HEK293 (cell line): ENCODE measurements at regions not wholly inside any gene's neighbourhood (a gene's known extent, or its start where the extent isn't known, plus 50 kb on each side); places are given as distances from the start of the nearest gene placed in this dataset.

Source experiments
- CTCF ChIA-PET: fragments of 350-600 bp; formaldehyde crosslinking; extraction: SDS; loops from one replicate; lab custom pipeline; 2021; ENCODE audit warnings: antibody characterized with exemption; lab: Yijun Ruan, JAX
- POLR2A ChIA-PET: fragments of 300-600 bp; formaldehyde crosslinking; extraction: SDS; loops from one replicate; lab custom pipeline; 2020; ENCODE audit warnings: antibody characterized with exemption, inconsistent platforms; lab: Yijun Ruan, JAX
- H3K27ac ChIP-seq: fragments of 200-500 bp; sonication (Bioruptor generic); 2 replicates; pipeline ENCODE4 v1.5.1; 2014; ENCODE audit warnings: low read depth, low read length, control low read depth, inconsistent platforms; ENCODE audit errors: extremely low read depth
- H3K36me3 ChIP-seq, 2 experiments: fragments of 200-500 bp in 1 of 2; sonication (Bioruptor generic) in 1 of 2; 1 replicate in 1 of 2; 2 replicates in 1 of 2; pipeline ENCODE4 v1.5.1; 2014 to 2017; ENCODE audit warnings: inconsistent platforms in 2 of 2, low read length in 2 of 2; ENCODE audit not compliant: control insufficient read depth in 2 of 2, insufficient read depth in 1 of 2
- H3K4me1 ChIP-seq: fragments of 200-500 bp; sonication (Bioruptor generic); 2 replicates; pipeline ENCODE4 v1.5.1; 2014; ENCODE audit warnings: mild to moderate bottlenecking, low read length, inconsistent platforms; ENCODE audit not compliant: control insufficient read depth, insufficient read depth
- H3K4me3 ChIP-seq: 2 replicates; pipeline ENCODE4 v1.5.1; 2011; ENCODE audit warnings: low read depth, mild to moderate bottlenecking, control low read depth, low read length, moderate library complexity
- H3K9me3 ChIP-seq: fragments of 200-500 bp; sonication (Bioruptor generic); 2 replicates; pipeline ENCODE4 v1.5.1; 2014; ENCODE audit warnings: low read depth, low read length, inconsistent platforms; ENCODE audit not compliant: control insufficient read depth, insufficient read depth
- FEZF1 ChIP-seq: fragments of 450-650 bp; formaldehyde crosslinking; IDR thresholded peaks from 2 replicates; pipeline ENCODE4 v1.5.1; 2016; ENCODE audit warnings: missing biosample characterization, missing genetic modification characterization
- KLF17 ChIP-seq: fragments of 450-650 bp; formaldehyde crosslinking; IDR thresholded peaks from 2 replicates; pipeline ENCODE4 v1.5.1; 2016; ENCODE audit warnings: missing biosample characterization, missing genetic modification characterization
- PRDM6 ChIP-seq: fragments of 450-650 bp; formaldehyde crosslinking; IDR thresholded peaks from 2 replicates; pipeline ENCODE4 v1.5.1; 2017; ENCODE audit warnings: missing biosample characterization, missing genetic modification characterization
- TRIM28 ChIP-seq: IDR thresholded peaks from 2 replicates; pipeline ENCODE4 v1.6.1; 2011; ENCODE audit warnings: low read length, control low read depth, borderline replicate concordance
- ZBTB49 ChIP-seq: fragments of 450-650 bp; formaldehyde crosslinking; IDR thresholded peaks from 2 replicates; pipeline ENCODE4 v1.5.1; 2016; ENCODE audit warnings: missing biosample characterization, missing genetic modification characterization, low read depth
- ZNF121 ChIP-seq: fragments of 450-650 bp; formaldehyde crosslinking; IDR thresholded peaks from 2 replicates; pipeline ENCODE4 v1.5.1; 2016; ENCODE audit warnings: missing biosample characterization, missing genetic modification characterization
- ZNF155 ChIP-seq: fragments of 450-650 bp; formaldehyde crosslinking; IDR thresholded peaks from 2 replicates; pipeline ENCODE4 v1.5.1; 2016; ENCODE audit warnings: missing biosample characterization, missing genetic modification characterization
- ZNF2 ChIP-seq: fragments of 450-650 bp; formaldehyde crosslinking; IDR thresholded peaks from 2 replicates; pipeline ENCODE4 v1.5.1; 2016; ENCODE audit warnings: missing biosample characterization, missing genetic modification characterization
- ZNF214 ChIP-seq: fragments of 450-650 bp; formaldehyde crosslinking; IDR thresholded peaks from 2 replicates; pipeline ENCODE4 v1.5.1; 2017; ENCODE audit warnings: missing biosample characterization, mild to moderate bottlenecking, missing genetic modification characterization, borderline replicate concordance
- ZNF354C ChIP-seq: fragments of 450-650 bp; formaldehyde crosslinking; IDR thresholded peaks from 2 replicates; pipeline ENCODE4 v1.5.1; 2016; ENCODE audit warnings: missing biosample characterization, missing genetic modification characterization, low read depth, borderline replicate concordance
- ZNF37A ChIP-seq: fragments of 450-650 bp; IDR thresholded peaks from 2 replicates; pipeline ENCODE4 v1.5.1; 2018; ENCODE audit warnings: missing biosample characterization, missing genetic modification characterization
- ZNF510 ChIP-seq: fragments of 450-650 bp; formaldehyde crosslinking; IDR thresholded peaks from 2 replicates; pipeline ENCODE4 v1.5.1; 2018; ENCODE audit warnings: mild to moderate bottlenecking, missing genetic modification characterization, missing biosample characterization; ENCODE audit not compliant: insufficient replicate concordance
- ZNF768 ChIP-seq: fragments of 450-650 bp; formaldehyde crosslinking; IDR thresholded peaks from 2 replicates; pipeline ENCODE4 v1.5.1; 2018; ENCODE audit warnings: missing biosample characterization, mild to moderate bottlenecking, missing genetic modification characterization
- ZNF785 ChIP-seq: fragments of 450-650 bp; formaldehyde crosslinking; IDR thresholded peaks from 2 replicates; pipeline ENCODE4 v1.5.1; 2016; ENCODE audit warnings: missing biosample characterization, missing genetic modification characterization
- ZSCAN23 ChIP-seq: fragments of 450-650 bp; formaldehyde crosslinking; IDR thresholded peaks from 2 replicates; pipeline ENCODE4 v1.5.1; 2016; ENCODE audit warnings: missing biosample characterization, missing genetic modification characterization
- ZSCAN30 ChIP-seq: fragments of 450-650 bp; IDR thresholded peaks from 2 replicates; pipeline ENCODE4 v1.5.1; 2018; ENCODE audit warnings: missing biosample characterization, mild to moderate bottlenecking, missing genetic modification characterization, moderate library complexity
- ZSCAN4 ChIP-seq: fragments of 450-650 bp; formaldehyde crosslinking; IDR thresholded peaks from 2 replicates; pipeline ENCODE4 v1.5.1; 2017; ENCODE audit warnings: missing biosample characterization, missing genetic modification characterization
- TF ChIP-seq, protein P1 (sequence below): fragments of 450-650 bp; formaldehyde crosslinking; IDR thresholded peaks from 2 replicates; pipeline ENCODE4 v1.5.1; 2017; ENCODE audit warnings: missing biosample characterization, missing genetic modification characterization
- TF ChIP-seq, protein P2 (sequence below): sonication (generic); formaldehyde crosslinking; IDR thresholded peaks from 2 replicates; pipeline ENCODE4 v1.8.1; 2022; ENCODE audit warnings: mild to moderate bottlenecking, moderate library complexity, missing genetic modification reagents

GRCh38 chr11:36753960-36754359 lies 155.9 kb upstream of the RAG2 start (continued):
- no peak for TF ChIP-seq PRDM6 (tag by site-specific recombination)
- TF ChIP-seq ZSCAN30 (tag by site-specific recombination), result no peak

DNA sequence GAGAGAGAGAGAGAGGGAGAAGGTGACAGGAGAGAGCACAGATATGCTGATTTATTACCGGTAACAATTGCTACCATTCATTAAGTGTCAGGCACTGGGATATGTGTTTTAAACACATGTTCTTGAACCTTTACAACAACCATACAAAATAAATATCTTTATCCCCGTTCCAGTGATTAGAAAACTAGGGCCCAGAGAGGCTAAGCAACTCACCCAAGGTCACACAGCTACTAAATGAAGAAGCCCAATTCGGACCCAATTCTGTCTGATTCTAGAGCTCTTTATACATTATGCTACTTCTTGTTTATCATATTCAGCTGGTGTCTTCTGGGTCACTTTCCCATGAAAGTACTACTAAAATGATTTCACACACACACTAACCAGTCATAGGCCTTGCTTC lies 154.0 kb upstream of the RAG2 start:
- Histone ChIP-seq H3K36me3 (no peaks in the 10 kb centered on the region), H3K9me3 (no peaks in the 10 kb centered on the region), H3K4me3 (no peak overlapping the region), H3K27ac (no peak overlapping the region), H3K4me1 (no peaks in the 10 kb centered on the region)
- POLR2A ChIA-PET, result no interaction called here
- TF ChIP-seq ZNF510 (tag by site-specific recombination) (no peak), ZNF768 (0 out of 2 replicates have a peak, but pooled peaks have one; percentile 43)
- CTCF ChIA-PET, result interaction anchor here (0.7 to 7.8 kb wide), 2 partner anchors 39 to 188 kb away, joined by 4 to 284 read pairs; partner anchors contain the start of gene RAG1

GRCh38 chr11:36751335-36751781 lies 153.3 kb upstream of the RAG2 start:
- H3K4me3 ChIP-seq, result no peak overlapping the region
- H3K9me3 ChIP-seq, result no peaks in the 10 kb centered on the region
- no peak overlapping the region for H3K27ac ChIP-seq
- CTCF ChIA-PET, result interaction anchor here (0.5 to 9.7 kb wide), 5 partner anchors 39 to 188 kb away, joined by 3 to 284 read pairs (median 5); partner anchors contain the start of gene RAG1
- POLR2A ChIA-PET, result no interaction called here
- 0 out of 2 replicates have a peak, but pooled peaks have one; percentile 14 for TF ChIP-seq FEZF1 (tag by site-specific recombination)
- no peak for TF ChIP-seq ZSCAN23
- no peak for TF ChIP-seq ZNF785 (tag by site-specific recombination)
- no peaks in the 10 kb centered on the region for H3K4me1 ChIP-seq
- no peaks in the 10 kb centered on the region for H3K36me3 ChIP-seq

DNA sequence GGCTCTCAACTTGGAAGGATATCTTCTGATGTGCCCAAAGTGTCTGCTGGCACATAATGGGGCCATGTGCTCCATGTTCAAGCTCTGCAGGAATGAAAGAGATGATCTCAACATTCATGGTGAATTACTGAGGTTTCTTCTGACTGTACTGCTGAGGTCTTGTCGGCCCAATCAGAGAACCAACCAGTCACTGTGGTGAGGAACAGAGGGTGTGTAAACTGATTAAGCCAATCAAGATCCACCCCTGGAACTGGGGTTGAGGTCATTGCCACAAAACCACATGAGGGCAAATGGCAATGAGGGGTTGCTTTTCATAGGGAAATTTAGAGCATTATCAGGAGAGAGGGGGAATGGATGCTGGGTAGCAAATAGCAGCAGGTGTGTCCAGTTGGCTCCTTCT lies 152.3 kb upstream of the RAG2 start:
- Histone ChIP-seq H3K4me1 (no peaks in the 10 kb centered on the region), H3K4me3 (no peak overlapping the region), H3K27ac (no peak overlapping the region), H3K9me3 (no peaks in the 10 kb centered on the region), H3K36me3 (no peaks in the 10 kb centered on the region)
- ChIA-PET POLR2A (no interaction called here), CTCF (interaction anchor here (0.5 to 9.7 kb wide), 7 partner anchors 21 to 708 kb away, joined by 3 to 284 read pairs (median 5); partner anchors contain the start of gene RAG1)
- no peak for TF ChIP-seq ZBTB49 (tag by site-specific recombination)
- TF ChIP-seq ZSCAN4 (tag by site-specific recombination), result no peak
- TF ChIP-seq, protein P1, sequence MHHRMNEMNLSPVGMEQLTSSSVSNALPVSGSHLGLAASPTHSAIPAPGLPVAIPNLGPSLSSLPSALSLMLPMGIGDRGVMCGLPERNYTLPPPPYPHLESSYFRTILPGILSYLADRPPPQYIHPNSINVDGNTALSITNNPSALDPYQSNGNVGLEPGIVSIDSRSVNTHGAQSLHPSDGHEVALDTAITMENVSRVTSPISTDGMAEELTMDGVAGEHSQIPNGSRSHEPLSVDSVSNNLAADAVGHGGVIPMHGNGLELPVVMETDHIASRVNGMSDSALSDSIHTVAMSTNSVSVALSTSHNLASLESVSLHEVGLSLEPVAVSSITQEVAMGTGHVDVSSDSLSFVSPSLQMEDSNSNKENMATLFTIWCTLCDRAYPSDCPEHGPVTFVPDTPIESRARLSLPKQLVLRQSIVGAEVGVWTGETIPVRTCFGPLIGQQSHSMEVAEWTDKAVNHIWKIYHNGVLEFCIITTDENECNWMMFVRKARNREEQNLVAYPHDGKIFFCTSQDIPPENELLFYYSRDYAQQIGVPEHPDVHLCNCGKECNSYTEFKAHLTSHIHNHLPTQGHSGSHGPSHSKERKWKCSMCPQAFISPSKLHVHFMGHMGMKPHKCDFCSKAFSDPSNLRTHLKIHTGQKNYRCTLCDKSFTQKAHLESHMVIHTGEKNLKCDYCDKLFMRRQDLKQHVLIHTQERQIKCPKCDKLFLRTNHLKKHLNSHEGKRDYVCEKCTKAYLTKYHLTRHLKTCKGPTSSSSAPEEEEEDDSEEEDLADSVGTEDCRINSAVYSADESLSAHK (tag by site-specific recombination), result no peak
- TF ChIP-seq, protein P2, sequence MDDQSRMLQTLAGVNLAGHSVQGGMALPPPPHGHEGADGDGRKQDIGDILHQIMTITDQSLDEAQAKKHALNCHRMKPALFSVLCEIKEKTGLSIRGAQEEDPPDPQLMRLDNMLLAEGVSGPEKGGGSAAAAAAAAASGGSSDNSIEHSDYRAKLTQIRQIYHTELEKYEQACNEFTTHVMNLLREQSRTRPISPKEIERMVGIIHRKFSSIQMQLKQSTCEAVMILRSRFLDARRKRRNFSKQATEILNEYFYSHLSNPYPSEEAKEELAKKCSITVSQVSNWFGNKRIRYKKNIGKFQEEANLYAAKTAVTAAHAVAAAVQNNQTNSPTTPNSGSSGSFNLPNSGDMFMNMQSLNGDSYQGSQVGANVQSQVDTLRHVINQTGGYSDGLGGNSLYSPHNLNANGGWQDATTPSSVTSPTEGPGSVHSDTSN (CRISPR knock-in tag), result no peak
- no peak for TF ChIP-seq TRIM28
- TF ChIP-seq ZNF214, result no peak
- TF ChIP-seq ZNF2, result no peak
- TF ChIP-seq ZNF155 (tag by site-specific recombination), result no peak
- no peak for TF ChIP-seq ZNF37A (tag by site-specific recombination)
- no peak for TF ChIP-seq FEZF1 (tag by site-specific recombination)
- no peak for TF ChIP-seq ZNF354C (tag by site-specific recombination)
- TF ChIP-seq ZNF121 (tag by site-specific recombination), result no peak
- TF ChIP-seq KLF17 (tag by site-specific recombination), result no peak
